HCT116 (cell line): ENCODE measurements at regions not wholly inside any gene's neighbourhood (a gene's known extent, or its start where the extent isn't known, plus 50 kb on each side); places are given as distances from the start of the nearest gene placed in this dataset.
"Not testable (repeated sequence)": the region's sequence is repeated elsewhere in the genome, so short reads cannot be mapped to it uniquely, and the experiment has no call there.

ENCODE experiments used
- ATAC-seq: fragments of 200-7000 bp; cut with Tn5 transposase; 2 replicates; pipeline ENCODE4 v1.9.1; 2020; ENCODE audit warnings: mild to moderate bottlenecking, moderate library complexity
- BruUV-seq: library from RNA; stranded (reverse); fragments of 400-500 nt; replicated peaks from 2 replicates; lab custom pipeline; 2021; lab: Mats Ljungman, UMichigan
- CTCF ChIA-PET: fragments of 300-600 bp; sonication (Branson Sonifier 250); formaldehyde crosslinking; loops from one replicate; lab custom pipeline; 2021; ENCODE audit warnings: antibody characterized with exemption; lab: Charles Lee
- POLR2A ChIA-PET: fragments of 300-600, 350-600 bp; sonication (Branson Sonifier 250); formaldehyde crosslinking; loops from one replicate; lab custom pipeline; 2021; ENCODE audit warnings: antibody characterized with exemption; lab: Charles Lee
- RAD21 ChIA-PET, 2 experiments: fragments of 300-600 bp; sonication (Branson Sonifier 250); formaldehyde crosslinking; loops; one replicate each; lab custom pipeline; 2023; ENCODE audit warnings: low total read pairs in 2 of 2; ENCODE audit not compliant: uncharacterized antibody in 2 of 2, unreplicated experiment in 2 of 2, low non-redundant PET in 1 of 2; lab: Charles Lee
- DNase-seq: peaks from one replicate; pipeline ENCODE4 v3.0.0-alpha.2; 2010; ENCODE audit warnings: low read depth, low spot score
- H2AFZ ChIP-seq: fragments of 200-600 bp; shearing (Covaris generic), sonication (generic); 2 replicates; pipeline ENCODE4 v1.6.1; 2017; ENCODE audit warnings: low read depth, mixed run types, mixed read lengths, antibody characterized with exemption, low read length; ENCODE audit not compliant: poor library complexity, severe bottlenecking
- H3K27ac ChIP-seq: 2 replicates; pipeline ENCODE4 v1.5.1; 2012; ENCODE audit warnings: low read depth, low read length
- H3K27me3 ChIP-seq: fragments of 200-600 bp; sonication (generic); 2 replicates; pipeline ENCODE4 v1.6.1; 2016; ENCODE audit warnings: mixed run types, low read length, mixed read lengths; ENCODE audit not compliant: insufficient read depth
- H3K36me3 ChIP-seq, 2 experiments: fragments of 200-500 bp in 1 of 2; fragments of 200-600 bp in 1 of 2; sonication (Bioruptor generic) in 1 of 2; sonication (generic) in 1 of 2; 2 replicates each; pipeline versions ENCODE4 v1.5.1 to v1.6.1; 2014 to 2016; ENCODE audit warnings: low read length in 2 of 2, inconsistent platforms in 1 of 2, mixed read lengths in 1 of 2, mixed run types in 1 of 2; ENCODE audit not compliant: insufficient read depth in 2 of 2, control insufficient read depth in 1 of 2
- H3K4me1 ChIP-seq, 2 experiments: fragments of 200-600 bp in 1 of 2; sonication (generic) in 1 of 2; 2 replicates each; pipeline versions ENCODE4 v1.5.1 to v1.6.1; 2012 to 2017; ENCODE audit warnings: low read length in 2 of 2, inconsistent platforms in 1 of 2, mild to moderate bottlenecking in 1 of 2, mixed read lengths in 1 of 2, mixed run types in 1 of 2, moderate library complexity in 1 of 2; ENCODE audit not compliant: insufficient read depth in 2 of 2, control insufficient read depth in 1 of 2
- H3K4me2 ChIP-seq: fragments of 200-600 bp; sonication (generic); 2 replicates; pipeline ENCODE4 v1.6.1; 2017; ENCODE audit warnings: mixed run types, low read length, mixed read lengths
- H3K4me3 ChIP-seq, 2 experiments: fragments of 200-600 bp in 1 of 2; sonication (generic) in 1 of 2; replicated peaks in 1 of 2; 2 replicates each; pipeline ENCODE4 v1.5.1; 2011 to 2016; ENCODE audit warnings: low read length in 2 of 2, control low read depth in 1 of 2, low read depth in 1 of 2, mild to moderate bottlenecking in 1 of 2, mixed read lengths in 1 of 2, mixed run types in 1 of 2
- H3K79me2 ChIP-seq: fragments of 200-600 bp; sonication (generic); 2 replicates; pipeline ENCODE4 v1.6.1; 2017; ENCODE audit warnings: mild to moderate bottlenecking, mixed run types, low read length, moderate library complexity, mixed read lengths; ENCODE audit not compliant: insufficient read depth
- H3K9ac ChIP-seq: fragments of 200-600 bp; sonication (generic); 2 replicates; pipeline ENCODE4 v1.6.1; 2016; ENCODE audit warnings: low read length, mixed read lengths
- H3K9me2 ChIP-seq: fragments of 200-600 bp; sonication (generic), shearing (Covaris generic); 2 replicates; pipeline ENCODE4 v1.6.1; 2017; ENCODE audit warnings: mixed run types, mild to moderate bottlenecking, moderate library complexity; ENCODE audit not compliant: insufficient read depth
- H3K9me3 ChIP-seq, 2 experiments: fragments of 200-500 bp in 1 of 2; fragments of 200-600 bp in 1 of 2; sonication (Bioruptor generic) in 1 of 2; sonication (generic) in 1 of 2; 2 replicates each; pipeline ENCODE4 v1.6.1; 2014 to 2017; ENCODE audit warnings: low read length in 2 of 2, mixed read lengths in 2 of 2, inconsistent platforms in 1 of 2, low read depth in 1 of 2, mild to moderate bottlenecking in 1 of 2, mixed run types in 1 of 2, moderate library complexity in 1 of 2; ENCODE audit not compliant: control insufficient read depth in 1 of 2, insufficient read depth in 1 of 2
- H4K20me1 ChIP-seq: fragments of 200-600 bp; sonication (generic), shearing (Covaris generic); 2 replicates; pipeline ENCODE4 v1.6.1; 2017; ENCODE audit warnings: mixed run types, mild to moderate bottlenecking, moderate library complexity; ENCODE audit not compliant: insufficient read depth
- ATF3 ChIP-seq: IDR thresholded peaks from 2 replicates; pipeline ENCODE4 v1.6.1; 2012
- CBX3 ChIP-seq: IDR thresholded peaks from 2 replicates; pipeline ENCODE4 v1.6.1; 2012; ENCODE audit warnings: low read depth
- CEBPB ChIP-seq: IDR thresholded peaks from 2 replicates; pipeline ENCODE4 v1.6.1; 2012; ENCODE audit warnings: low read depth
- CTCF ChIP-seq, 3 experiments: fragments of 200-600 bp in 1 of 3; sonication (generic) in 1 of 3; IDR thresholded peaks in 2 of 3; conservative IDR thresholded peaks in 1 of 3; 2 replicates each; pipeline ENCODE4 v1.5.1; 2012 to 2017; ENCODE audit warnings: low read depth in 2 of 3, low read length in 2 of 3, antibody characterized with exemption in 1 of 3, borderline replicate concordance in 1 of 3, control low read depth in 1 of 3, mild to moderate bottlenecking in 1 of 3, mixed read lengths in 1 of 3, mixed run types in 1 of 3, moderate library complexity in 1 of 3; ENCODE audit not compliant: insufficient read depth in 1 of 3
- EGR1 ChIP-seq: IDR thresholded peaks from 2 replicates; pipeline ENCODE4 v1.6.1; 2012; ENCODE audit warnings: low read depth
- ELF1 ChIP-seq: IDR thresholded peaks from 2 replicates; pipeline ENCODE4 v1.6.1; 2012; ENCODE audit warnings: low read depth, borderline replicate concordance
- EZH2 ChIP-seq: fragments of 200-600 bp; sonication (generic); IDR thresholded peaks from 2 replicates; pipeline ENCODE4 v1.6.1; 2017; ENCODE audit warnings: antibody characterized with exemption, mixed run types
- JUND ChIP-seq: IDR thresholded peaks from 2 replicates; pipeline ENCODE4 v1.6.1; 2012
- MAX ChIP-seq: IDR thresholded peaks from 2 replicates; pipeline ENCODE4 v1.6.1; 2012
- POLR2AphosphoS5 ChIP-seq: IDR thresholded peaks from 2 replicates; pipeline ENCODE4 v1.6.1; 2011; ENCODE audit warnings: mild to moderate bottlenecking, low read depth, low read length, moderate library complexity
- SRF ChIP-seq: IDR thresholded peaks from 2 replicates; pipeline ENCODE4 v1.6.1; 2012; ENCODE audit warnings: low read depth
- ZFX ChIP-seq: fragments of 450-650 bp; IDR thresholded peaks from 2 replicates; pipeline ENCODE4 v1.6.1; 2017
- intact Hi-C: fragments of 100-400 bp; cut with micrococcal nuclease; formaldehyde crosslinking; loops from 2 replicates; pipeline ENCODE4 v1.10.0; 2022
- TF ChIP-seq, protein P1 (sequence below): IDR thresholded peaks from 2 replicates; pipeline ENCODE4 v1.6.1; 2012; ENCODE audit warnings: low read depth
- TF ChIP-seq, protein P2 (sequence below): IDR thresholded peaks from 2 replicates; pipeline ENCODE4 v1.6.1; 2011; ENCODE audit warnings: mild to moderate bottlenecking, low read length, moderate library complexity; ENCODE audit not compliant: insufficient replicate concordance; ENCODE audit errors: extremely low read depth

GRCh38 chr13:79183231-79183630 is 222.8 kb downstream of the RBM26 start:
- DNase-seq = no peak
- Histone ChIP-seq H3K4me1 (no peaks in the 10 kb centered on the region), H3K4me2 (no peak overlapping the region), H2AFZ (no peak overlapping the region), H3K9me2 (no peaks in the 10 kb centered on the region), H3K9me3 (no peaks in the 10 kb centered on the region), H4K20me1 (no peaks in the 10 kb centered on the region)
- BruUV-seq = no TSS peak
- ChIA-PET RAD21 (no interaction called here), POLR2A (no interaction called here)
- TF ChIP-seq SRF (no peak), EZH2 (no peak), POLR2AphosphoS5 (no peak), ATF3 (no peak), MAX (no peak), CTCF (IDR thresholded peaks at IDR 0.05 in 2 of 3, conservative IDR thresholded peaks at IDR 0.05 in 1 of 3; ENCODE audit: borderline replicate concordance in 1 of 3, insufficient read depth in 1 of 3, low read depth in 2 of 3, low read length in 2 of 3) (no peak), EGR1 (no peak), ELF1 (no peak), CEBPB (no peak), CBX3 (no peak), JUND (no peak), ZFX (no peak)
- TF ChIP-seq, protein P1, sequence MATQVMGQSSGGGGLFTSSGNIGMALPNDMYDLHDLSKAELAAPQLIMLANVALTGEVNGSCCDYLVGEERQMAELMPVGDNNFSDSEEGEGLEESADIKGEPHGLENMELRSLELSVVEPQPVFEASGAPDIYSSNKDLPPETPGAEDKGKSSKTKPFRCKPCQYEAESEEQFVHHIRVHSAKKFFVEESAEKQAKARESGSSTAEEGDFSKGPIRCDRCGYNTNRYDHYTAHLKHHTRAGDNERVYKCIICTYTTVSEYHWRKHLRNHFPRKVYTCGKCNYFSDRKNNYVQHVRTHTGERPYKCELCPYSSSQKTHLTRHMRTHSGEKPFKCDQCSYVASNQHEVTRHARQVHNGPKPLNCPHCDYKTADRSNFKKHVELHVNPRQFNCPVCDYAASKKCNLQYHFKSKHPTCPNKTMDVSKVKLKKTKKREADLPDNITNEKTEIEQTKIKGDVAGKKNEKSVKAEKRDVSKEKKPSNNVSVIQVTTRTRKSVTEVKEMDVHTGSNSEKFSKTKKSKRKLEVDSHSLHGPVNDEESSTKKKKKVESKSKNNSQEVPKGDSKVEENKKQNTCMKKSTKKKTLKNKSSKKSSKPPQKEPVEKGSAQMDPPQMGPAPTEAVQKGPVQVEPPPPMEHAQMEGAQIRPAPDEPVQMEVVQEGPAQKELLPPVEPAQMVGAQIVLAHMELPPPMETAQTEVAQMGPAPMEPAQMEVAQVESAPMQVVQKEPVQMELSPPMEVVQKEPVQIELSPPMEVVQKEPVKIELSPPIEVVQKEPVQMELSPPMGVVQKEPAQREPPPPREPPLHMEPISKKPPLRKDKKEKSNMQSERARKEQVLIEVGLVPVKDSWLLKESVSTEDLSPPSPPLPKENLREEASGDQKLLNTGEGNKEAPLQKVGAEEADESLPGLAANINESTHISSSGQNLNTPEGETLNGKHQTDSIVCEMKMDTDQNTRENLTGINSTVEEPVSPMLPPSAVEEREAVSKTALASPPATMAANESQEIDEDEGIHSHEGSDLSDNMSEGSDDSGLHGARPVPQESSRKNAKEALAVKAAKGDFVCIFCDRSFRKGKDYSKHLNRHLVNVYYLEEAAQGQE = no peak
- TF ChIP-seq, protein P2, sequence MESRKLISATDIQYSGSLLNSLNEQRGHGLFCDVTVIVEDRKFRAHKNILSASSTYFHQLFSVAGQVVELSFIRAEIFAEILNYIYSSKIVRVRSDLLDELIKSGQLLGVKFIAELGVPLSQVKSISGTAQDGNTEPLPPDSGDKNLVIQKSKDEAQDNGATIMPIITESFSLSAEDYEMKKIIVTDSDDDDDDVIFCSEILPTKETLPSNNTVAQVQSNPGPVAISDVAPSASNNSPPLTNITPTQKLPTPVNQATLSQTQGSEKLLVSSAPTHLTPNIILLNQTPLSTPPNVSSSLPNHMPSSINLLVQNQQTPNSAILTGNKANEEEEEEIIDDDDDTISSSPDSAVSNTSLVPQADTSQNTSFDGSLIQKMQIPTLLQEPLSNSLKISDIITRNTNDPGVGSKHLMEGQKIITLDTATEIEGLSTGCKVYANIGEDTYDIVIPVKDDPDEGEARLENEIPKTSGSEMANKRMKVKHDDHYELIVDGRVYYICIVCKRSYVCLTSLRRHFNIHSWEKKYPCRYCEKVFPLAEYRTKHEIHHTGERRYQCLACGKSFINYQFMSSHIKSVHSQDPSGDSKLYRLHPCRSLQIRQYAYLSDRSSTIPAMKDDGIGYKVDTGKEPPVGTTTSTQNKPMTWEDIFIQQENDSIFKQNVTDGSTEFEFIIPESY = no peak
- TF ChIP-seq, all 23 proteins: peak for 0
- H3K27me3 ChIP-seq = peaks cover 20% of the 10 kb centered on the region; the same call in 1 of the 2 replicates
- no peak overlapping the region for H3K27ac ChIP-seq
- H3K4me3 ChIP-seq = no peak overlapping the region
- CTCF ChIA-PET = no interaction called here
- no peaks in the 10 kb centered on the region for H3K36me3 ChIP-seq
- no peak for ATAC-seq
- intact Hi-C loops = no loop called here
- no peak overlapping the region for H3K9ac ChIP-seq
- H3K79me2 ChIP-seq = no peaks in the 10 kb centered on the region

- H3K79me2 ChIP-seq, intact Hi-C loops, H3K9ac ChIP-seq, DNase-seq, H3K27ac ChIP-seq, CTCF ChIA-PET, BruUV-seq, H2AFZ ChIP-seq, H3K9me3 ChIP-seq, H3K36me3 ChIP-seq, H3K4me2 ChIP-seq, RAD21 ChIA-PET, H4K20me1 ChIP-seq, POLR2A ChIA-PET, ATAC-seq, H3K9me2 ChIP-seq, H3K4me1 ChIP-seq, H3K4me3 ChIP-seq: not testable (repeated sequence)
- peaks cover 19% of the 10 kb centered on the region for H3K27me3 ChIP-seq
Measured at GRCh38 chr13:79173691-79174090, 232.4 kb downstream of the RBM26 start.
